ENCODE measurements at regions not wholly inside any gene's neighbourhood (a gene's known extent, or its start where the extent isn't known, plus 50 kb on each side); places are given as distances from the start of the nearest gene placed in this dataset.

GRCh38 chr3:159723295-159723694 lies 265.3 kb upstream of the IL12A start:
- POLR2A ChIA-PET = no interaction called here

GRCh38 chr3:159724627-159725026 lies 264.0 kb upstream of the IL12A start:
- no peak for FAIRE-seq
- Histone ChIP-seq H3K4me2 (ENCODE audit: insufficient read depth, low read length) (no peak overlapping the region), H3K9me1 (ENCODE audit: control insufficient read depth, insufficient read depth, low read length) (no peaks in the 10 kb centered on the region), H3K27me3 (ENCODE audit: control insufficient read depth in 2 of 2, insufficient read depth in 2 of 2, low read length in 2 of 2) (no peaks in the 10 kb centered on the region), H3K4me3 (no peak overlapping the region), H3K27ac (ENCODE audit: extremely low read depth, low read depth, low read length) (no peak overlapping the region), H3K36me3 (ENCODE audit: control insufficient read depth, insufficient read depth, low read length) (no peaks in the 10 kb centered on the region), H3K4me1 (replicated peaks in 1 of 2; ENCODE audit: control insufficient read depth in 2 of 2, insufficient read depth in 2 of 2, low read length in 2 of 2) (no peaks in the 10 kb centered on the region), H3K9ac (ENCODE audit: insufficient read depth in 1 of 2, low read depth in 2 of 2, low read length in 2 of 2) (no peak overlapping the region), H3K79me2 (ENCODE audit: control insufficient read depth, insufficient read depth, low read length) (no peaks in the 10 kb centered on the region), H4K20me1 (replicated peaks; ENCODE audit: control insufficient read depth, insufficient read depth, low read length) (no peaks in the 10 kb centered on the region), H2AFZ (ENCODE audit: low read depth, low read length) (no peak overlapping the region), H3K9me3 (replicated peaks; ENCODE audit: control insufficient read depth, insufficient read depth, low read depth, low read length) (no peaks in the 10 kb centered on the region; the same call in 1 of the 2 replicates)
- in situ Hi-C loops (cut with MboI) = no loop called here
- 0% methylated on average over 2 of the region's 2 CpGs for WGBS (ENCODE audit: insufficient coverage, low coverage, missing lambda C conversion rate)
- intact Hi-C loops (cut with micrococcal nuclease) = no loop called here
- no peak for DNase-seq (ENCODE audit: extremely low read depth in 1 of 4, low spot score in 3 of 4)
- ChIA-PET POLR2A (no interaction called here), CTCF (ENCODE audit: low intra/inter-chr PET ratio) (no interaction called here)
- no TSS peak for BruUV-seq (replicated peaks)
- ATAC-seq = no peak
- TF ChIP-seq AFF4 (CRISPR knock-in tag; IDR thresholded peaks at IDR 0.05) (no peak), ZC3H11A (IDR thresholded peaks at IDR 0.05; ENCODE audit: low read depth, low read length) (no peak), HOXB6 (CRISPR knock-in tag; IDR thresholded peaks at IDR 0.05; ENCODE audit: borderline replicate concordance) (no peak), MLLT1 (IDR thresholded peaks at IDR 0.05) (no peak), ZNF445 (CRISPR knock-in tag; IDR thresholded peaks at IDR 0.05; ENCODE audit: low read depth) (no peak), MTA2 (IDR thresholded peaks at IDR 0.05; ENCODE audit: low read depth) (no peak), VEZF1 (CRISPR knock-in tag; IDR thresholded peaks at IDR 0.05) (no peak), STAT5A (IDR thresholded peaks at IDR 0.05; ENCODE audit: borderline replicate concordance, low read length) (no peak)

More at GRCh38 chr3:159723295-159723694, 265.3 kb upstream of the IL12A start:
- ATAC-seq = no peak
- FAIRE-seq = no peak
- no TSS peak for BruUV-seq (replicated peaks)
- no peak overlapping the region for H3K9ac ChIP-seq (ENCODE audit: insufficient read depth in 1 of 2, low read depth in 2 of 2, low read length in 2 of 2)
- H3K27me3 ChIP-seq (ENCODE audit: control insufficient read depth in 2 of 2, insufficient read depth in 2 of 2, low read length in 2 of 2) = no peaks in the 10 kb centered on the region
- H3K4me3 ChIP-seq = no peak overlapping the region
- no peaks in the 10 kb centered on the region for H3K79me2 ChIP-seq (ENCODE audit: control insufficient read depth, insufficient read depth, low read length)
- no peaks in the 10 kb centered on the region for H3K4me1 ChIP-seq (replicated peaks in 1 of 2; ENCODE audit: control insufficient read depth in 2 of 2, insufficient read depth in 2 of 2, low read length in 2 of 2)
- H3K4me2 ChIP-seq (ENCODE audit: insufficient read depth, low read length) = no peak overlapping the region
- no peaks in the 10 kb centered on the region for H3K9me1 ChIP-seq (ENCODE audit: control insufficient read depth, insufficient read depth, low read length)
- CTCF ChIA-PET (ENCODE audit: low intra/inter-chr PET ratio) = no interaction called here
- H2AFZ ChIP-seq (ENCODE audit: low read depth, low read length) = no peak overlapping the region
- TF ChIP-seq ARID1B (IDR thresholded peaks at IDR 0.05) (no peak), TRIM28 (IDR thresholded peaks at IDR 0.05) (no peak), NFRKB (IDR thresholded peaks at IDR 0.05; ENCODE audit: low read depth) (no peak), SP2 (IDR thresholded peaks at IDR 0.05; ENCODE audit: extremely low read depth, low read depth, low read length, poor library complexity, severe bottlenecking) (no peak), HOXB6 (CRISPR knock-in tag; IDR thresholded peaks at IDR 0.05; ENCODE audit: borderline replicate concordance) (no peak), NFATC3 (IDR thresholded peaks at IDR 0.05) (no peak)
- H3K27ac ChIP-seq (ENCODE audit: extremely low read depth, low read depth, low read length) = no peak overlapping the region
- no peaks in the 10 kb centered on the region for H4K20me1 ChIP-seq (replicated peaks; ENCODE audit: control insufficient read depth, insufficient read depth, low read length)
- no peaks in the 10 kb centered on the region for H3K36me3 ChIP-seq (ENCODE audit: control insufficient read depth, insufficient read depth, low read length)
- intact Hi-C loops (cut with micrococcal nuclease) (no loop called here), in situ Hi-C loops (cut with MboI) (no loop called here)
- H3K9me3 ChIP-seq (replicated peaks; ENCODE audit: control insufficient read depth, insufficient read depth, low read depth, low read length) = no peaks in the 10 kb centered on the region
- DNase-seq (ENCODE audit: extremely low read depth in 1 of 4, low spot score in 3 of 4) = no peak
